Fibroblast of mammary gland (primary cell): ENCODE measurements at regions not wholly inside any gene's neighbourhood (a gene's known extent, or its start where the extent isn't known, plus 50 kb on each side); places are given as distances from the start of the nearest gene placed in this dataset.

Source experiments
- DNase-seq: peaks from one replicate; pipeline ENCODE4 v3.0.0-alpha.2; 2010; ENCODE audit warnings: low read depth
- H3K4me3 ChIP-seq: 2 replicates; pipeline ENCODE4 v1.5.1; 2011; ENCODE audit warnings: low read depth, mild to moderate bottlenecking, low read length, moderate library complexity; ENCODE audit not compliant: control insufficient read depth
- TF ChIP-seq, protein P1 (sequence below): conservative IDR thresholded peaks from 2 replicates; pipeline ENCODE4 v1.5.1; 2011; ENCODE audit warnings: low read depth, low read length, inconsistent platforms; ENCODE audit not compliant: control insufficient read depth, insufficient read depth

GRCh38 chr1:208542309-208542708, 298.1 kb upstream of the PLXNA2 start:
- TF ChIP-seq, protein P1, sequence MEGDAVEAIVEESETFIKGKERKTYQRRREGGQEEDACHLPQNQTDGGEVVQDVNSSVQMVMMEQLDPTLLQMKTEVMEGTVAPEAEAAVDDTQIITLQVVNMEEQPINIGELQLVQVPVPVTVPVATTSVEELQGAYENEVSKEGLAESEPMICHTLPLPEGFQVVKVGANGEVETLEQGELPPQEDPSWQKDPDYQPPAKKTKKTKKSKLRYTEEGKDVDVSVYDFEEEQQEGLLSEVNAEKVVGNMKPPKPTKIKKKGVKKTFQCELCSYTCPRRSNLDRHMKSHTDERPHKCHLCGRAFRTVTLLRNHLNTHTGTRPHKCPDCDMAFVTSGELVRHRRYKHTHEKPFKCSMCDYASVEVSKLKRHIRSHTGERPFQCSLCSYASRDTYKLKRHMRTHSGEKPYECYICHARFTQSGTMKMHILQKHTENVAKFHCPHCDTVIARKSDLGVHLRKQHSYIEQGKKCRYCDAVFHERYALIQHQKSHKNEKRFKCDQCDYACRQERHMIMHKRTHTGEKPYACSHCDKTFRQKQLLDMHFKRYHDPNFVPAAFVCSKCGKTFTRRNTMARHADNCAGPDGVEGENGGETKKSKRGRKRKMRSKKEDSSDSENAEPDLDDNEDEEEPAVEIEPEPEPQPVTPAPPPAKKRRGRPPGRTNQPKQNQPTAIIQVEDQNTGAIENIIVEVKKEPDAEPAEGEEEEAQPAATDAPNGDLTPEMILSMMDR = no peak
- no peak for DNase-seq
- H3K4me3 ChIP-seq = no peak overlapping the region

GRCh38 chr1:208544053-208544452, 299.9 kb upstream of the PLXNA2 start:
- DNase-seq = no peak
- no peak overlapping the region for H3K4me3 ChIP-seq
- TF ChIP-seq, protein P1 = no peak

DNA sequence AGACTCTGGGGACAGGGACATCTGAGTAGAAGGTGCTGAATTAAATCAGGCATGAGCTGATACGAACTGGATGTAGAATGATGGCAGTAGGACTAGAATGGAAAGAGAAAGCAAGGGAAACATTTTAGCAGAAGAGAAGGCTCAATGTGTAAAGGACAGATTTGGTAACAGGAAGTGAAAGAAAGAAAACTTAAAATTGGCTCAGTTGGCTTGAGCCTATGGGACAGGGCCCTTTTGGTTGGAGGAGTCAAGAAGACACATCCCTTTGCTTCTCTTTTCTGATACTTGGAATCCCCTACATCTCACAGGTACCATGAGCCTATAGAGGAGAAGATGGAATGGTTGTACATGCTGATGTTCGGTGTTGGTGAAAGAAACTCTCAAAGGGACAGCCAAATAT, 300.6 kb upstream of the PLXNA2 start:
- no peak overlapping the region for H3K4me3 ChIP-seq
- DNase-seq = no peak
- TF ChIP-seq, protein P1 = no peak

DNA sequence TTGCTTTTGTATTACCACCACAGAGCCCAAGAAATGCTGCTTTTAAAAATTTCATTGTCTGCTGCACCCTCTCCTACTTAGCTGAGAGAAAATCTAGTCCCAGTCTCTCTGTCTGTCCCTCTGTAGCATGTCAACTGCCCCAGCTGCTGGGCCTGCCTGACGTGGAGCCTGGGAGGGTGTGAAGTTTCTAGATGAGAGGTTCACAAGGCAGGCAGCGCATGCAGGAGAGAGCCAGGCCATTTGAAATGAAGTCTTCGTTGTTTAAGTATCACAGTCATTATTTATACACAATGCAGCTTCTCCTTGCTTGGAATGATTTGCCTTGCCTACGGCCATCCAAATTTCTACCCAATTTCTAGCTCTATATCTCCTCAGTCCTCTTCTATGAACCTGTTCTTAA, 306.8 kb upstream of the PLXNA2 start:
- H3K4me3 ChIP-seq = no peak overlapping the region
- DNase-seq = no peak
- TF ChIP-seq, protein P1 = no peak

DNA sequence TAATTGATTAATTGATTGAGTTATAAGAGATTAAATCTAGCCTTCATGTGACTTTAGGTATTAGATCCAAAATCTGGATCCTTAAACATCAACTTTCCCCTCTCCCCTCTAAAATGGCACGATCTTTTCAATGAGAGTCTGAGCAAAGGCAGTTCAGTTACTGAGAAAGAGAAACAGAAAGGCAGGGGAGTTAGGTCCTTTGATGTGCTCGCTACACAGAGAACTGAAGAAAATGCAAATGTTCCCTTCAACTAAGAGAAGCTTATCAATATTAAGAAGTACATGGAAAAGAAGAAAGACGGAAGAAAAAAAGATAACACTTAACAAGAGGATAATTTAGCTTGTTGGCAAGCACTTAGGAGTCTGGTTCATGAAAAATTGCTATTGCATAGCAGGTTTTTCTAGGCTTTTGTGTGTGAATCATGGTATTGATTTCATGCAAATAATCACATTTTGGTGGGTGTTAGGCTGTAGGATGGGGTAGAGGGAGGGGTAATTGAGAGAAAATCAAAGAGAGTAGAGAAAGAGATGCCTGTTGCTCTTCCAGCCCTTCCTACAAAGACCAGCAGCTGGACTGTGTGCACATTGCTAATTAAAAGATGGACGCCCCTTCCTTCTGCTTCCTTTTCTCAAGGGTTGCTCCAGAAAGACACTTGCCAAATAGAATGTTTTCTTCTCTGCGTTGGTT, 307.6 kb upstream of the PLXNA2 start:
- H3K4me3 ChIP-seq = no peak overlapping the region
- TF ChIP-seq, protein P1 = no peak
- no peak for DNase-seq

DNA sequence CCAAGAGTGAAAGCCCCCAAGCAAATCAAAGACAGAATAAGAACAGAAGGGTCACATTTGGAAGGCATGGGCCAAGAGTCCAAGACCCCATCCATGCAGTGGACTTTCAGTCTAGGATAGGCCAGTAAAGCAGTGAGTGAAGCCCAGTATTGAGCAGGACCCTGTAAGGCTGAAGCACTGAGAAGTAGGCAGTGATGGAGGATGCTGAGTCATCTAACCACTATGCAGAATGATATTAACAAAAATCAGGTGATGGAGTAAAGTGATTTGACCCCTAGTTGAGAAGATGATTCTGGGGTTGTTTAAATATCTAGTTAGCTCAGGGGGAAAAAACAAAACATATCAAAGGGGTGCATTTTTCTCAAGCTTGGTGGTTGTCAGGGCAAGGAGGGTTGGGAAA, 308.7 kb upstream of the PLXNA2 start:
- TF ChIP-seq, protein P1 = no peak
- H3K4me3 ChIP-seq = no peak overlapping the region
- DNase-seq = no peak

DNA sequence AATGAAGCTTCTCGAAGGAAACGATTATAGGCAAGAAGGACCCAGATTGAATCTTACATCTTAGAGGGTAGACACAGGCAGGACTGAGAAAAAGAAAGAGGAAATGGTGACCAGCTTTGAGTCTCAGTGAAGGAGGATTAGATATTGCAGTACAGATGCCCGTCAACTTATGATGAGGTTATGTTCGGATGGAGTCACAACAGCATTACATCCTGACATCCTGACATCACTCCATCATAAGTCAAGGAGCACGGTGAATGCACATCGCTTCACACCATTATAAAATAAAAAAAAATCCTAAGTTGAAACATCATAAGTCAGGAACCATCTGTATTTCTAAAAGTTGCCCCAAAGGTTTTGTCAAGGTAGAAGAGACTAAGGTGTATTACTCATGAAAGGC, 312.3 kb upstream of the PLXNA2 start:
- TF ChIP-seq, protein P1 = no peak
- H3K4me3 ChIP-seq = no peak overlapping the region
- no peak for DNase-seq
